RWPE1 (cell line): ENCODE measurements at regions not wholly inside any gene's neighbourhood (a gene's known extent, or its start where the extent isn't known, plus 50 kb on each side); places are given as distances from the start of the nearest gene placed in this dataset.

Source experiments
- CTCF ChIA-PET: fragments of 350-600 bp; sonication (Branson Sonifier 250); formaldehyde crosslinking; extraction: SDS; loops from one replicate; lab custom pipeline; 2021; lab: Yijun Ruan, JAX
- POLR2A ChIA-PET: fragments of 400-600 bp; formaldehyde crosslinking; extraction: SDS; loops from one replicate; lab custom pipeline; 2020; ENCODE audit warnings: antibody characterized with exemption; ENCODE audit not compliant: low non-redundant PET; lab: Yijun Ruan, JAX
- DNase-seq: peaks from one replicate; pipeline ENCODE4 v3.0.0; 2012; ENCODE audit warnings: low spot score
- H3K27ac ChIP-seq: fragments of 450-650 bp; 2 replicates; pipeline ENCODE4 v1.5.1; 2017
- CTCF ChIP-seq: fragments of 450-650 bp; conservative IDR thresholded peaks from 2 replicates; pipeline ENCODE4 v1.5.1; 2017; ENCODE audit warnings: low read depth, mild to moderate bottlenecking

GRCh38 chr12:114904254-114905003 is 220.5 kb upstream of the TBX3 start:
- H3K27ac ChIP-seq, result no peak overlapping the region
- ChIA-PET CTCF (interaction anchor here (0.6 kb wide), 1 partner anchor 30 kb away, joined by 4 read pairs; no protein-coding TSS in a partner anchor), POLR2A (no interaction called here)
- TF ChIP-seq CTCF, result no peak
- no peak for DNase-seq

- no peak for TF ChIP-seq CTCF
- no peak for DNase-seq
- no peak overlapping the region for H3K27ac ChIP-seq
- CTCF ChIA-PET, result no interaction called here
- POLR2A ChIA-PET, result no interaction called here
These were observed 219.2 kb upstream of the TBX3 start for GRCh38 chr12:114903083-114903691.

GRCh38 chr12:114902665-114903064 is 218.7 kb upstream of the TBX3 start:
- CTCF ChIA-PET, result no interaction called here
- no peak for DNase-seq

GRCh38 chr12:114901316-114901715 is 217.3 kb upstream of the TBX3 start:
- no peak for TF ChIP-seq CTCF
- POLR2A ChIA-PET, result no interaction called here

More at GRCh38 chr12:114902665-114903064, 218.7 kb upstream of the TBX3 start:
- POLR2A ChIA-PET, result no interaction called here
- no peak for TF ChIP-seq CTCF
- H3K27ac ChIP-seq, result no peak overlapping the region

GRCh38 chr12:114898159-114898558 is 214.2 kb upstream of the TBX3 start:
- TF ChIP-seq CTCF, result no peak
- POLR2A ChIA-PET, result no interaction called here
- DNase-seq, result no peak
- CTCF ChIA-PET, result no interaction called here
- no peak overlapping the region for H3K27ac ChIP-seq

More at GRCh38 chr12:114901316-114901715, 217.3 kb upstream of the TBX3 start:
- DNase-seq, result no peak
- no peak overlapping the region for H3K27ac ChIP-seq
- CTCF ChIA-PET, result no interaction called here

GRCh38 chr12:114895827-114896226 is 211.9 kb upstream of the TBX3 start:
- H3K27ac ChIP-seq, result no peak overlapping the region
- ChIA-PET CTCF (no interaction called here), POLR2A (no interaction called here)
- TF ChIP-seq CTCF, result no peak
- no peak for DNase-seq
